GM12878 (cell line): ENCODE measurements at regions not wholly inside any gene's neighbourhood (a gene's known extent, or its start where the extent isn't known, plus 50 kb on each side); places are given as distances from the start of the nearest gene placed in this dataset.

Source experiments
- ATAC-seq: fragments of 200-7000 bp; cut with Tn5 transposase; 3 replicates; pipeline ENCODE4 v1.9.1; 2020; ENCODE audit warnings: mild to moderate bottlenecking, moderate library complexity
- BruUV-seq: library from RNA; stranded (reverse); fragments of 400-500 nt; replicated peaks from 2 replicates; lab custom pipeline; 2021; lab: Mats Ljungman, UMichigan
- CTCF ChIA-PET: fragments of 300-600 bp; sonication (Branson Sonifier 250); formaldehyde crosslinking; extraction: SDS; loops from one replicate; lab custom pipeline; 2021; ENCODE audit warnings: inconsistent platforms; lab: Yijun Ruan, JAX
- POLR2A ChIA-PET: fragments of 350-600 bp; formaldehyde crosslinking; extraction: SDS; loops from one replicate; lab custom pipeline; 2021; ENCODE audit warnings: inconsistent platforms; lab: Charles Lee
- RAD21 ChIA-PET: fragments of 300-600 bp; sonication (Branson Sonifier 250); formaldehyde crosslinking; loops from one replicate; lab custom pipeline; 2023; ENCODE audit warnings: antibody characterized with exemption; ENCODE audit not compliant: unreplicated experiment; lab: Charles Lee
- SMC1A ChIA-PET: fragments of 300-600 bp; sonication (Branson Sonifier 250); formaldehyde crosslinking; loops from one replicate; lab custom pipeline; 2023; ENCODE audit not compliant: unreplicated experiment, uncharacterized antibody; lab: Charles Lee
- DNase-seq: peaks from one replicate; pipeline ENCODE4 v3.0.0-alpha.2; 2011; ENCODE audit warnings: low read depth, low spot score
- FAIRE-seq: peaks from 3 replicates; lab custom pipeline; 2011; peaks lifted over from hg19 to GRCh38; lab: Jason Lieb, UNC
- H2AFZ ChIP-seq: 2 replicates; pipeline ENCODE4 v1.6.0; 2011; ENCODE audit warnings: low read depth, low read length, control low read depth; ENCODE audit not compliant: control insufficient read depth
- H3K27ac ChIP-seq: 2 replicates; pipeline ENCODE4 v1.5.1; 2011; ENCODE audit warnings: control low read depth; ENCODE audit not compliant: control insufficient read depth, insufficient read depth
- H3K27me3 ChIP-seq, 2 experiments: replicated peaks in 1 of 2; 2 replicates each; pipeline versions ENCODE4 v1.6.0 to v1.6.1; 2011; ENCODE audit warnings: low read length in 1 of 2; ENCODE audit not compliant: control insufficient read depth in 2 of 2, insufficient read depth in 2 of 2
- H3K36me3 ChIP-seq, 2 experiments: 2 replicates each; pipeline ENCODE4 v1.5.1; 2011; ENCODE audit warnings: low read length in 1 of 2; ENCODE audit not compliant: control insufficient read depth in 2 of 2, insufficient read depth in 2 of 2
- H3K4me1 ChIP-seq: 2 replicates; pipeline ENCODE4 v1.6.1; 2011; ENCODE audit warnings: mild to moderate bottlenecking, low read length, moderate library complexity, mixed read lengths; ENCODE audit not compliant: control insufficient read depth, insufficient read depth
- H3K4me2 ChIP-seq: 2 replicates; pipeline ENCODE4 v1.6.0; 2011; ENCODE audit warnings: control low read depth; ENCODE audit not compliant: control insufficient read depth, insufficient read depth
- H3K4me3 ChIP-seq: fragments of 200-600 bp; sonication (generic); 2 replicates; pipeline ENCODE4 v1.5.1; 2016
- H3K79me2 ChIP-seq: 2 replicates; pipeline ENCODE4 v1.6.0; 2011; ENCODE audit warnings: low read length; ENCODE audit not compliant: control insufficient read depth, insufficient read depth
- H3K9ac ChIP-seq: 2 replicates; pipeline ENCODE4 v1.8.0; 2011; ENCODE audit warnings: low read length, control low read depth, mixed read lengths; ENCODE audit not compliant: control insufficient read depth, insufficient read depth
- H3K9me3 ChIP-seq: replicated peaks from 3 replicates; pipeline ENCODE4 v1.5.1; 2011; ENCODE audit warnings: mild to moderate bottlenecking, low read length; ENCODE audit not compliant: control insufficient read depth, insufficient read depth
- H4K20me1 ChIP-seq: 2 replicates; pipeline ENCODE4 v1.6.0; 2011; ENCODE audit not compliant: control insufficient read depth, insufficient read depth
- BCLAF1 ChIP-seq: fragments of 450-650 bp; IDR thresholded peaks from 2 replicates; pipeline ENCODE4 v1.6.1; 2017; ENCODE audit warnings: antibody characterized with exemption, mild to moderate bottlenecking, moderate library complexity
- BRCA1 ChIP-seq: IDR thresholded peaks from 2 replicates; pipeline ENCODE4 v1.6.1; 2011; ENCODE audit warnings: low read depth, low read length, improper control_type of control experiment
- CBX3 ChIP-seq: fragments of 200-600 bp; sonication (generic); IDR thresholded peaks from 2 replicates; pipeline ENCODE4 v1.6.1; 2016; ENCODE audit warnings: low read depth, borderline replicate concordance
- CBX5 ChIP-seq: sonication (generic); IDR thresholded peaks from 2 replicates; pipeline ENCODE4 v1.6.1; 2016; ENCODE audit warnings: low read depth, moderate library complexity, mild to moderate bottlenecking, inconsistent platforms
- HDAC2 ChIP-seq: fragments of 200-600 bp; sonication (generic); IDR thresholded peaks from 2 replicates; pipeline ENCODE4 v1.6.1; 2017
- HDGF ChIP-seq: fragments of 450-650 bp; IDR thresholded peaks from 2 replicates; pipeline ENCODE4 v1.6.1; 2016; ENCODE audit warnings: antibody characterized with exemption
- PML ChIP-seq: IDR thresholded peaks from 2 replicates; pipeline ENCODE4 v1.6.1; 2012; ENCODE audit warnings: low read length, inconsistent platforms
- POLR2AphosphoS2 ChIP-seq: IDR thresholded peaks from 2 replicates; pipeline ENCODE4 v1.6.1; 2011; ENCODE audit warnings: low read depth, mild to moderate bottlenecking, low read length, improper control_type of control experiment, moderate library complexity
- POU2F2 ChIP-seq: IDR thresholded peaks from 3 replicates; pipeline ENCODE4 v1.6.1; 2011; ENCODE audit warnings: low read depth, mild to moderate bottlenecking, low read length, borderline replicate concordance
- STAT1 ChIP-seq: fragments of 450-650 bp; conservative IDR thresholded peaks from 2 replicates; pipeline ENCODE4 v1.6.1; 2014; ENCODE audit warnings: antibody characterized with exemption, mild to moderate bottlenecking
- TBL1XR1 ChIP-seq: IDR thresholded peaks from 2 replicates; pipeline ENCODE4 v1.6.1; 2012; ENCODE audit warnings: low read depth, low read length, improper control_type of control experiment
- ZBED1 ChIP-seq: IDR thresholded peaks from 2 replicates; pipeline ENCODE4 v1.6.1; 2016; ENCODE audit warnings: borderline replicate concordance
- ZBTB33 ChIP-seq: fragments of 450-650 bp; IDR thresholded peaks from 2 replicates; pipeline ENCODE4 v1.6.1; 2017; ENCODE audit warnings: mild to moderate bottlenecking
- ZNF274 ChIP-seq: IDR thresholded peaks from one replicate; pipeline ENCODE4 v1.8.0; 2011; ENCODE audit not compliant: insufficient read length, insufficient read depth
- ZNF384 ChIP-seq: IDR thresholded peaks from 2 replicates; pipeline ENCODE4 v1.6.1; 2012; ENCODE audit warnings: low read depth, mild to moderate bottlenecking, low read length, improper control_type of control experiment, borderline replicate concordance
- WGBS: methylation state at CpG from one replicate; pipeline ENCODE4 v1.1.6; 2016; ENCODE audit warnings: low lambda C conversion rate; ENCODE audit not compliant: insufficient replicate concordance, insufficient coverage; ENCODE audit errors: missing lambda C conversion rate; 5-methylcytosine and 5-hydroxymethylcytosine counted together
- in situ Hi-C: fragments of 300-500 bp; cut with MboI; formaldehyde crosslinking; loops from 9 replicates; pipeline ENCODE4 v1.14.3; 2018; ENCODE audit warnings: mixed read lengths
- intact Hi-C: fragments of 100-400 bp; cut with micrococcal nuclease; formaldehyde crosslinking; loops from one replicate; pipeline ENCODE4 v1.14.2; 2022; ENCODE audit not compliant: unreplicated experiment
- TF ChIP-seq, protein P1 (sequence below): fragments of 450-650 bp; IDR thresholded peaks from 2 replicates; pipeline ENCODE4 v1.6.1; 2018; ENCODE audit warnings: borderline replicate concordance, mild to moderate bottlenecking; ENCODE audit not compliant: partially characterized antibody
- TF ChIP-seq, protein P2 (sequence below): fragments of 450-650 bp; conservative IDR thresholded peaks from 2 replicates; pipeline ENCODE4 v1.6.1; 2017; ENCODE audit warnings: mild to moderate bottlenecking, moderate library complexity

DNA sequence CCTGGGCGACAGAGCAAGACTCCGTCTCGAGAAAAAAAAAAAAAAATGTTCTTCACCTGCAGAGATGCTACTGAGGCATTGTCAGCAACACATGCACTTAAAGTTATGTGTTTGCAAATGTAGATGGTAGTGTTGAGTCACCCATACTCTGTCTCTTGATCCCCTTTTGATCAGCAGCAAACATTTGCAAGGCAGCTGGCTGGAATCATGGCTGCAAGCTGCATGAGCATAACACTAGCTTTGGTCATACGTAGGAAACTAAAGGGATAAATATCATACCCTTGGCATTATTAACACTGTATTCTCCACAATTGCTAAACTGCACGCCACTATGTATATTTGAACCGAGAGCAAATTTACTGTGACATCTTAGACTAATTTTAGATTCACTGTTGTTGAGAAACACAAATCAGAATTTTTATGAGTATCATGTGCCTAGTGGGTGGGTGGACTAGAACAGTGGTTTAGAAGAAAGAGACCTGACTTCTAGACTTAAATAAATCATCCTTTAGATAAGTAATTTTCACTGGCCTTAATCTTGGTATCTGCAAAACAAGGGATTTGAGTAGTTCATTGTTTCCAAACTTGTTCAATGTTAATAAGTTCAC, 229.3 kb upstream of the MEOX2 start:
- DNase-seq (no peak), FAIRE-seq (no peak), ATAC-seq (no peak)
- WGBS, result 43% methylated on average over 6 of the region's 6 CpGs
- Histone ChIP-seq H3K27me3 (no peaks in the 10 kb centered on the region), H3K79me2 (no peaks in the 10 kb centered on the region), H3K4me3 (no peak overlapping the region), H3K4me1 (no peaks in the 10 kb centered on the region), H3K36me3 (no peaks in the 10 kb centered on the region), H3K4me2 (no peak overlapping the region), H2AFZ (no peak overlapping the region), H3K27ac (no peak overlapping the region), H4K20me1 (no peaks in the 10 kb centered on the region), H3K9ac (no peak overlapping the region), H3K9me3 (no peaks in the 10 kb centered on the region)
- RAD21 ChIA-PET, result no interaction called here
- in situ Hi-C loops (no loop called here), intact Hi-C loops (no loop called here)
- no TSS peak for BruUV-seq
- SMC1A ChIA-PET, result no interaction called here
- CTCF ChIA-PET, result interaction anchor here (0.6 kb wide), 2 partner anchors 99 to 260 kb away, joined by 3 to 5 read pairs; no protein-coding TSS in a partner anchor
- POLR2A ChIA-PET, result no interaction called here
- TF ChIP-seq STAT1 (no peak), CBX5 (no peak), ZBED1 (no peak), BRCA1 (no peak), PML (no peak), CBX3 (no peak), ZNF274 (no peak), BCLAF1 (no peak), TBL1XR1 (no peak), ZBTB33 (no peak), HDGF (no peak), ZNF384 (no peak), POU2F2 (no peak), POLR2AphosphoS2 (no peak), HDAC2 (no peak)
- TF ChIP-seq, protein P1, sequence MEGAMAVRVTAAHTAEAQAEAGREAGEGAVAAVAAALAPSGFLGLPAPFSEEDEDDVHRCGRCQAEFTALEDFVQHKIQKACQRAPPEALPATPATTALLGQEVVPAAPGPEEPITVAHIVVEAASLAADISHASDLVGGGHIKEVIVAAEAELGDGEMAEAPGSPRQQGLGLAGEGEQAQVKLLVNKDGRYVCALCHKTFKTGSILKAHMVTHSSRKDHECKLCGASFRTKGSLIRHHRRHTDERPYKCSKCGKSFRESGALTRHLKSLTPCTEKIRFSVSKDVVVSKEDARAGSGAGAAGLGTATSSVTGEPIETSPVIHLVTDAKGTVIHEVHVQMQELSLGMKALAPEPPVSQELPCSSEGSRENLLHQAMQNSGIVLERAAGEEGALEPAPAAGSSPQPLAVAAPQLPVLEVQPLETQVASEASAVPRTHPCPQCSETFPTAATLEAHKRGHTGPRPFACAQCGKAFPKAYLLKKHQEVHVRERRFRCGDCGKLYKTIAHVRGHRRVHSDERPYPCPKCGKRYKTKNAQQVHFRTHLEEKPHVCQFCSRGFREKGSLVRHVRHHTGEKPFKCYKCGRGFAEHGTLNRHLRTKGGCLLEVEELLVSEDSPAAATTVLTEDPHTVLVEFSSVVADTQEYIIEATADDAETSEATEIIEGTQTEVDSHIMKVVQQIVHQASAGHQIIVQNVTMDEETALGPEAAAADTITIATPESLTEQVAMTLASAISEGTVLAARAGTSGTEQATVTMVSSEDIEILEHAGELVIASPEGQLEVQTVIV, result no peak
- TF ChIP-seq, protein P2, sequence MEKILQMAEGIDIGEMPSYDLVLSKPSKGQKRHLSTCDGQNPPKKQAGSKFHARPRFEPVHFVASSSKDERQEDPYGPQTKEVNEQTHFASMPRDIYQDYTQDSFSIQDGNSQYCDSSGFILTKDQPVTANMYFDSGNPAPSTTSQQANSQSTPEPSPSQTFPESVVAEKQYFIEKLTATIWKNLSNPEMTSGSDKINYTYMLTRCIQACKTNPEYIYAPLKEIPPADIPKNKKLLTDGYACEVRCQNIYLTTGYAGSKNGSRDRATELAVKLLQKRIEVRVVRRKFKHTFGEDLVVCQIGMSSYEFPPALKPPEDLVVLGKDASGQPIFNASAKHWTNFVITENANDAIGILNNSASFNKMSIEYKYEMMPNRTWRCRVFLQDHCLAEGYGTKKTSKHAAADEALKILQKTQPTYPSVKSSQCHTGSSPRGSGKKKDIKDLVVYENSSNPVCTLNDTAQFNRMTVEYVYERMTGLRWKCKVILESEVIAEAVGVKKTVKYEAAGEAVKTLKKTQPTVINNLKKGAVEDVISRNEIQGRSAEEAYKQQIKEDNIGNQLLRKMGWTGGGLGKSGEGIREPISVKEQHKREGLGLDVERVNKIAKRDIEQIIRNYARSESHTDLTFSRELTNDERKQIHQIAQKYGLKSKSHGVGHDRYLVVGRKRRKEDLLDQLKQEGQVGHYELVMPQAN, result no peak
